Ectodermal cell (in vitro differentiated cells): ENCODE measurements at regions not wholly inside any gene's neighbourhood (a gene's known extent, or its start where the extent isn't known, plus 50 kb on each side); places are given as distances from the start of the nearest gene placed in this dataset.

Experiments
- H3K27ac ChIP-seq: 2 replicates; pipeline ENCODE4 v1.7.0; 2013; ENCODE audit warnings: mild to moderate bottlenecking, low read depth, low read length; ENCODE audit not compliant: insufficient read depth, poor library complexity, severe bottlenecking
- H3K27me3 ChIP-seq: 2 replicates; pipeline ENCODE4 v1.7.0; 2013; ENCODE audit warnings: mild to moderate bottlenecking, low read length; ENCODE audit not compliant: insufficient read depth, control insufficient read depth, poor library complexity, severe bottlenecking
- H3K36me3 ChIP-seq: one replicate; pipeline ENCODE4 v1.7.0; 2013; ENCODE audit warnings: low read length; ENCODE audit not compliant: control insufficient read depth, insufficient read depth
- H3K4me1 ChIP-seq: one replicate; pipeline ENCODE4 v1.7.0; 2013; ENCODE audit warnings: low read length; ENCODE audit not compliant: control insufficient read depth, insufficient read depth
- H3K4me3 ChIP-seq: 2 replicates; pipeline ENCODE4 v1.7.0; 2013; ENCODE audit warnings: low read depth, low read length, control low read depth; ENCODE audit not compliant: insufficient read depth
- H3K9me3 ChIP-seq: 2 replicates; pipeline ENCODE4 v1.7.0; 2013; ENCODE audit warnings: mild to moderate bottlenecking, low read length, moderate library complexity; ENCODE audit not compliant: control insufficient read depth
- WGBS, 2 experiments: methylation state at CpG; one replicate each; pipeline ENCODE4 v1.1.7; 2013; ENCODE audit warnings: missing lambda C conversion rate in 2 of 2; 5-methylcytosine and 5-hydroxymethylcytosine counted together

- WGBS, 2 experiments, result 92 to 93% methylated on average over 6 of the region's 6 CpGs
- H3K36me3 ChIP-seq, result no peaks in the 10 kb centered on the region
These were observed 188.0 kb downstream of the ENGASE start for GRCh38 chr17:79262624-79263023.

GRCh38 chr17:79261355-79262072 is 186.9 kb downstream of the ENGASE start:
- no peak overlapping the region for H3K27ac ChIP-seq
- H3K9me3 ChIP-seq, result no peaks in the 10 kb centered on the region
- no peaks in the 10 kb centered on the region for H3K4me1 ChIP-seq
- WGBS, 2 experiments, result 86 to 90% methylated on average over 23 of the region's 23 CpGs
- H3K36me3 ChIP-seq, result no peaks in the 10 kb centered on the region
- no peak overlapping the region for H3K4me3 ChIP-seq
- H3K27me3 ChIP-seq, result no peaks in the 10 kb centered on the region

More at GRCh38 chr17:79262624-79263023, 188.0 kb downstream of the ENGASE start:
- Histone ChIP-seq H3K4me1 (no peaks in the 10 kb centered on the region), H3K9me3 (no peaks in the 10 kb centered on the region), H3K27ac (no peak overlapping the region), H3K4me3 (no peak overlapping the region), H3K27me3 (no peaks in the 10 kb centered on the region)

- Histone ChIP-seq H3K27me3 (no peaks in the 10 kb centered on the region), H3K4me3 (no peak overlapping the region), H3K4me1 (no peaks in the 10 kb centered on the region), H3K27ac (no peak overlapping the region), H3K9me3 (no peaks in the 10 kb centered on the region), H3K36me3 (no peaks in the 10 kb centered on the region)
- 92 to 94% methylated on average over 9 of the region's 9 CpGs for WGBS, 2 experiments
These were observed 184.2 kb downstream of the ENGASE start for GRCh38 chr17:79258843-79259242.

GRCh38 chr17:79258041-79258440 is 183.4 kb downstream of the ENGASE start:
- Histone ChIP-seq H3K4me1 (no peaks in the 10 kb centered on the region), H3K27ac (no peak overlapping the region), H3K9me3 (no peaks in the 10 kb centered on the region), H3K27me3 (no peaks in the 10 kb centered on the region), H3K36me3 (no peaks in the 10 kb centered on the region), H3K4me3 (no peak overlapping the region)
- WGBS, 2 experiments, result 92% methylated on average over 8 of the region's 8 CpGs

GRCh38 chr17:79255926-79256585 is 181.4 kb downstream of the ENGASE start:
- H3K4me3 ChIP-seq, result no peak overlapping the region
- no peaks in the 10 kb centered on the region for H3K36me3 ChIP-seq
- H3K9me3 ChIP-seq, result no peaks in the 10 kb centered on the region
- 92 to 93% methylated on average over 14 of the region's 14 CpGs for WGBS, 2 experiments
- H3K27me3 ChIP-seq, result no peaks in the 10 kb centered on the region
- H3K27ac ChIP-seq, result no peak overlapping the region
- no peaks in the 10 kb centered on the region for H3K4me1 ChIP-seq

- Histone ChIP-seq H3K4me3 (no peak overlapping the region), H3K36me3 (no peaks in the 10 kb centered on the region), H3K27me3 (no peaks in the 10 kb centered on the region), H3K9me3 (no peaks in the 10 kb centered on the region), H3K4me1 (no peaks in the 10 kb centered on the region), H3K27ac (no peak overlapping the region)
- 86 to 88% methylated on average over 11 of the region's 11 CpGs for WGBS, 2 experiments
These were observed 180.8 kb downstream of the ENGASE start for GRCh38 chr17:79255456-79255855.

DNA sequence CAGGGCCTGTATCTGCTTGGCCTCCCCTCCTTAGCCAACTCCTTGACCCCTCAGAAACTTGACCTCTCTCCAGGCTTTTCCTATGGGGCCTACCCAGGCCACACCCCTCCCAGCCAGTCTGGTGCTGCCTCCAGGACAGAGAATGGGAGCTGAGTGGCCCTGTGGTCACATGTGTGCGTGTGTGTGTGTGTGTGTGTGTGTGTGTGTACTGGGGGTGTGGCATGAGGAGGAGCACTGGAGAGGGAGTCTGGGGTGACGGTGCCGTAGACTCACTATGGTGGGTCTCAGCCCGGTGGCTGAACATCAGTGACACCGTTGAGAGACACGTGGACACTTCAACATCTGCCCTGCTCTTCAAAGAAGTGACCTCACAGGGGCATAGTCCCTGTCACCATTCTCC is 180.4 kb downstream of the ENGASE start:
- Histone ChIP-seq H3K4me1 (no peaks in the 10 kb centered on the region), H3K27ac (no peak overlapping the region), H3K36me3 (no peaks in the 10 kb centered on the region), H3K27me3 (no peaks in the 10 kb centered on the region), H3K4me3 (no peak overlapping the region), H3K9me3 (no peaks in the 10 kb centered on the region)
- WGBS, 2 experiments, result 82 to 86% methylated on average over 6 of the region's 6 CpGs

DNA sequence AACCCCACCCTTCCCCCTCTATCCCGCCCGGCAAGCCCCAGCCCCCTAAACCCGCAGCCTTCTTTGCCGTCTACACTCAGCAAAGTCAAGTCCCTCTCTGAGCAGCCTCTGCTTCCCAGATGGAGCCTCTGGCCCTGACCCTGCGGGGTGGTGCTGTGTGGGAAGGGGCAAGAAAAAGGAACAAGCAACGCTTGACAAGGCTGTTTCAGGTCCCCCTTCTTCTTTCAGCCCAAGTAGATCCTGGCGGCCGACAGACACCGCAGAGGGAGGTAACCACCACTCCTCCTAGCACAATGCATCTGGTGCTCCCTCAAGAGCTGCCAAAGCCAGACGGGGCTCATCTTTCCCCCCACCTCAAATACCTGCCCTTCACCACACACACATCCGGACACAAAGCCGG is 178.3 kb downstream of the ENGASE start:
- H3K9me3 ChIP-seq, result no peaks in the 10 kb centered on the region
- WGBS, 2 experiments, result 80 to 82% methylated on average over 12 of the region's 12 CpGs
- H3K27me3 ChIP-seq, result no peaks in the 10 kb centered on the region
- no peak overlapping the region for H3K27ac ChIP-seq
- H3K4me1 ChIP-seq, result no peaks in the 10 kb centered on the region
- no peak overlapping the region for H3K4me3 ChIP-seq
- H3K36me3 ChIP-seq, result no peaks in the 10 kb centered on the region

GRCh38 chr17:79251824-79252223 is 177.2 kb downstream of the ENGASE start:
- Histone ChIP-seq H3K36me3 (no peaks in the 10 kb centered on the region), H3K27me3 (no peaks in the 10 kb centered on the region), H3K9me3 (no peaks in the 10 kb centered on the region), H3K4me1 (no peaks in the 10 kb centered on the region), H3K27ac (no peak overlapping the region), H3K4me3 (no peak overlapping the region)
- 88 to 90% methylated on average over 4 of the region's 4 CpGs for WGBS, 2 experiments

- 91 to 93% methylated on average over 22 of the region's 22 CpGs for WGBS, 2 experiments
- H3K27me3 ChIP-seq, result no peaks in the 10 kb centered on the region
These were observed 175.4 kb downstream of the ENGASE start for GRCh38 chr17:79249929-79250521.

More at GRCh38 chr17:79249929-79250521, 175.4 kb downstream of the ENGASE start:
- no peaks in the 10 kb centered on the region for H3K9me3 ChIP-seq
- no peak overlapping the region for H3K4me3 ChIP-seq
- no peaks in the 10 kb centered on the region for H3K36me3 ChIP-seq
- H3K27ac ChIP-seq, result no peak overlapping the region
- no peaks in the 10 kb centered on the region for H3K4me1 ChIP-seq
